Mammary epithelial cell (primary cell): ENCODE measurements at regions not wholly inside any gene's neighbourhood (a gene's known extent, or its start where the extent isn't known, plus 50 kb on each side); places are given as distances from the start of the nearest gene placed in this dataset.

Experiments
- EZH2 ChIP-seq: IDR thresholded peaks from 2 replicates; pipeline ENCODE4 v1.6.1; 2012; ENCODE audit warnings: low read length, inconsistent platforms, borderline replicate concordance
- TF ChIP-seq, protein P1 (sequence below), 2 donors: IDR thresholded peaks in 1 of 2; conservative IDR thresholded peaks in 1 of 2; 2 replicates each; pipeline ENCODE4 v1.5.1; 2011 to 2012; ENCODE audit warnings: inconsistent platforms in 2 of 2, low read length in 2 of 2, mild to moderate bottlenecking in 2 of 2, control low read depth in 1 of 2, low read depth in 1 of 2; ENCODE audit not compliant: insufficient read depth in 1 of 2; ENCODE audit errors: extremely low read depth in 1 of 2

DNA sequence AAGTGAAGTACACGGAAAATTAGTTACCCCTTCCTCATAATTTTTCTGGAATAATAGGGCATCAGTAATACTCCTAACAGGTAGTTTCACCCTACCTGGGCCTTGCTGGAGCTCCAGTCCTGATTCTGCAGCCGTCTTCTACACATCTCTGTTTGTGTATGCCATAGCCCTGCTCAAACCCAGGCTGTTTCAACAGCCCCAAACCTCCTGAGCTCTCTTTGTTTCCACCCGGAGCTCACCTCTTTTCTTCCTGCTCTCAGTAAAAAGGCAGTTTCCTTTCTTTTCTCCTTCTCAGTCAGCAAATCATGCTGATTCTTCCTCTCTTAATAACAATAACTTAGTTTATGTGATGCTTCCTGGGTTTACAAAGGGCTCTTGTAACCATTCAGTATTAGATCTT, 355.1 kb upstream of the RUNX1 start:
- TF ChIP-seq, protein P1, sequence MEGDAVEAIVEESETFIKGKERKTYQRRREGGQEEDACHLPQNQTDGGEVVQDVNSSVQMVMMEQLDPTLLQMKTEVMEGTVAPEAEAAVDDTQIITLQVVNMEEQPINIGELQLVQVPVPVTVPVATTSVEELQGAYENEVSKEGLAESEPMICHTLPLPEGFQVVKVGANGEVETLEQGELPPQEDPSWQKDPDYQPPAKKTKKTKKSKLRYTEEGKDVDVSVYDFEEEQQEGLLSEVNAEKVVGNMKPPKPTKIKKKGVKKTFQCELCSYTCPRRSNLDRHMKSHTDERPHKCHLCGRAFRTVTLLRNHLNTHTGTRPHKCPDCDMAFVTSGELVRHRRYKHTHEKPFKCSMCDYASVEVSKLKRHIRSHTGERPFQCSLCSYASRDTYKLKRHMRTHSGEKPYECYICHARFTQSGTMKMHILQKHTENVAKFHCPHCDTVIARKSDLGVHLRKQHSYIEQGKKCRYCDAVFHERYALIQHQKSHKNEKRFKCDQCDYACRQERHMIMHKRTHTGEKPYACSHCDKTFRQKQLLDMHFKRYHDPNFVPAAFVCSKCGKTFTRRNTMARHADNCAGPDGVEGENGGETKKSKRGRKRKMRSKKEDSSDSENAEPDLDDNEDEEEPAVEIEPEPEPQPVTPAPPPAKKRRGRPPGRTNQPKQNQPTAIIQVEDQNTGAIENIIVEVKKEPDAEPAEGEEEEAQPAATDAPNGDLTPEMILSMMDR (conservative IDR thresholded peaks at IDR 0.05 in 1 of 2, IDR thresholded peaks at IDR 0.05 in 1 of 2; ENCODE audit: extremely low read depth in 1 of 2, insufficient read depth in 1 of 2, low read depth in 1 of 2, low read length in 2 of 2): no peak
- no peak for TF ChIP-seq EZH2
